ENCODE measurements at regions not wholly inside any gene's neighbourhood (a gene's known extent, or its start where the extent isn't known, plus 50 kb on each side); places are given as distances from the start of the nearest gene placed in this dataset.

- no peak for TF ChIP-seq CTCF (IDR thresholded peaks at IDR 0.05)
- DNase-seq (ENCODE audit: low spot score) (no peak), ATAC-seq (ENCODE audit: low FRiP score) (no peak)
Measured at GRCh38 chr1:5287178-5288150, 633.1 kb downstream of the AJAP1 start.

GRCh38 chr1:5286244-5286643, 631.8 kb downstream of the AJAP1 start:
- no peak for DNase-seq (ENCODE audit: low spot score)

GRCh38 chr1:5274527-5274926, 620.1 kb downstream of the AJAP1 start:
- ATAC-seq (ENCODE audit: low FRiP score) (no peak), DNase-seq (ENCODE audit: low spot score) (no peak)
- no peak for TF ChIP-seq CTCF (IDR thresholded peaks at IDR 0.05)

More at GRCh38 chr1:5286244-5286643, 631.8 kb downstream of the AJAP1 start:
- no peak for ATAC-seq (ENCODE audit: low FRiP score)
- no peak for TF ChIP-seq CTCF (IDR thresholded peaks at IDR 0.05)

- TF ChIP-seq CTCF (IDR thresholded peaks at IDR 0.05): no peak
- ATAC-seq (ENCODE audit: low FRiP score): no peak
- no peak for DNase-seq (ENCODE audit: low spot score)
Measured at GRCh38 chr1:5273280-5274003, 619.0 kb downstream of the AJAP1 start.

GRCh38 chr1:5272325-5272724, 617.9 kb downstream of the AJAP1 start:
- TF ChIP-seq CTCF (IDR thresholded peaks at IDR 0.05): no peak
- ATAC-seq (ENCODE audit: low FRiP score) (no peak), DNase-seq (ENCODE audit: low spot score) (no peak)

- DNase-seq (ENCODE audit: low spot score): no peak
- no peak for ATAC-seq (ENCODE audit: low FRiP score)
Measured at GRCh38 chr1:5271264-5271663, 616.9 kb downstream of the AJAP1 start.

More at GRCh38 chr1:5271264-5271663, 616.9 kb downstream of the AJAP1 start:
- no peak for TF ChIP-seq CTCF (IDR thresholded peaks at IDR 0.05)

Measured in omental fat pad (tissue), 3 donors.